Liver (tissue), 8 donors: ENCODE measurements at regions not wholly inside any gene's neighbourhood (a gene's known extent, or its start where the extent isn't known, plus 50 kb on each side); places are given as distances from the start of the nearest gene placed in this dataset.
"Not testable (repeated sequence)": the region's sequence is repeated elsewhere in the genome, so short reads cannot be mapped to it uniquely, and the experiment has no call there.

Source experiments
- DNase-seq: peaks from one replicate; pipeline ENCODE4 v3.0.0-alpha.2; 2017; ENCODE audit warnings: low spot score
- H3K27ac ChIP-seq, 2 donors: one replicate each; pipeline ENCODE4 v1.7.0; 2013; ENCODE audit warnings: inconsistent platforms in 2 of 2, low read length in 2 of 2, control low read depth in 1 of 2, low read depth in 1 of 2, mild to moderate bottlenecking in 1 of 2
- H3K27me3 ChIP-seq, 4 donors: one replicate each; pipeline versions ENCODE4 v1.6.1 to v1.7.0; 2013; ENCODE audit warnings: low read length in 3 of 4, inconsistent platforms in 1 of 4, mild to moderate bottlenecking in 1 of 4, moderate library complexity in 1 of 4; ENCODE audit not compliant: control insufficient read depth in 4 of 4, insufficient read depth in 4 of 4
- H3K36me3 ChIP-seq, 4 donors: one replicate each; pipeline versions ENCODE4 v1.6.1 to v1.7.0; 2013; ENCODE audit warnings: low read length in 3 of 4, mild to moderate bottlenecking in 3 of 4, low read depth in 1 of 4, moderate library complexity in 1 of 4; ENCODE audit not compliant: control insufficient read depth in 4 of 4, insufficient read depth in 3 of 4
- H3K4me1 ChIP-seq, 4 donors: one replicate each; pipeline versions ENCODE4 v1.6.1 to v1.7.0; 2013; ENCODE audit warnings: low read length in 3 of 4, mild to moderate bottlenecking in 3 of 4, moderate library complexity in 1 of 4; ENCODE audit not compliant: control insufficient read depth in 4 of 4, insufficient read depth in 4 of 4
- H3K4me3 ChIP-seq, 3 donors: one replicate each; pipeline versions ENCODE4 v1.6.1 to v1.7.0; 2013; ENCODE audit warnings: low read length in 3 of 3, control low read depth in 1 of 3, low read depth in 1 of 3, mild to moderate bottlenecking in 1 of 3
- H3K9ac ChIP-seq, 2 donors: one replicate each; pipeline ENCODE4 v1.7.0; 2013; ENCODE audit warnings: low read length in 2 of 2, mild to moderate bottlenecking in 2 of 2, moderate library complexity in 2 of 2, control low read depth in 1 of 2, low read depth in 1 of 2
- H3K9me3 ChIP-seq, 4 donors: one replicate each; pipeline versions ENCODE4 v1.6.1 to v1.7.0; 2013; ENCODE audit warnings: low read length in 3 of 4; ENCODE audit not compliant: control insufficient read depth in 4 of 4
- EGR1 ChIP-seq, 2 donors: IDR thresholded peaks; 2 replicates each; pipeline ENCODE4 v1.6.1; 2016 to 2018; ENCODE audit warnings: antibody characterized with exemption in 2 of 2, low read depth in 2 of 2
- FOXA1 ChIP-seq: IDR thresholded peaks from 2 replicates; pipeline ENCODE4 v1.6.1; 2016; ENCODE audit warnings: antibody characterized with exemption
- FOXA2 ChIP-seq: IDR thresholded peaks from 2 replicates; pipeline ENCODE4 v1.6.1; 2016; ENCODE audit warnings: antibody characterized with exemption
- HNF4A ChIP-seq, 2 donors: conservative IDR thresholded peaks; 2 replicates each; pipeline ENCODE4 v1.6.1; 2016; ENCODE audit warnings: antibody characterized with exemption in 2 of 2, mild to moderate bottlenecking in 2 of 2
- HNF4G ChIP-seq: IDR thresholded peaks from 2 replicates; pipeline ENCODE4 v1.6.1; 2016; ENCODE audit warnings: antibody characterized with exemption
- JUND ChIP-seq, 2 donors: IDR thresholded peaks; 2 replicates each; pipeline ENCODE4 v1.6.1; 2016; ENCODE audit warnings: antibody characterized with exemption in 2 of 2
- NR2F2 ChIP-seq: IDR thresholded peaks from 2 replicates; pipeline ENCODE4 v1.6.1; 2016; ENCODE audit warnings: antibody characterized with exemption
- RAD21 ChIP-seq, 2 donors: IDR thresholded peaks; 2 replicates each; pipeline ENCODE4 v1.6.1; 2016; ENCODE audit warnings: antibody characterized with exemption in 2 of 2, mild to moderate bottlenecking in 2 of 2
- RXRA ChIP-seq, 2 donors: IDR thresholded peaks; 2 replicates each; pipeline ENCODE4 v1.6.1; 2017 to 2018; ENCODE audit warnings: antibody characterized with exemption in 2 of 2, mild to moderate bottlenecking in 1 of 2
- SP1 ChIP-seq: IDR thresholded peaks from 2 replicates; pipeline ENCODE4 v1.6.1; 2018; ENCODE audit warnings: antibody characterized with exemption, mild to moderate bottlenecking
- TAF1 ChIP-seq: conservative IDR thresholded peaks from 2 replicates; pipeline ENCODE4 v1.6.1; 2016; ENCODE audit warnings: antibody characterized with exemption, mild to moderate bottlenecking
- YY1 ChIP-seq: IDR thresholded peaks from 2 replicates; pipeline ENCODE4 v1.6.1; 2016; ENCODE audit warnings: antibody characterized with exemption, mild to moderate bottlenecking
- WGBS: extraction: QIAGEN DNeasy Blood & Tissue Kit; methylation state at CpG from one replicate; pipeline ENCODE4 v1.1.7; 2013; 5-methylcytosine and 5-hydroxymethylcytosine counted together
- TF ChIP-seq, protein P1 (sequence below): IDR thresholded peaks from 2 replicates; pipeline ENCODE4 v1.6.1; 2016; ENCODE audit warnings: antibody characterized with exemption, mild to moderate bottlenecking
- TF ChIP-seq, protein P2 (sequence below): IDR thresholded peaks from 2 replicates; pipeline ENCODE4 v1.6.1; 2016; ENCODE audit warnings: antibody characterized with exemption
- TF ChIP-seq, protein P3 (sequence below): IDR thresholded peaks from 2 replicates; pipeline ENCODE4 v1.6.1; 2016; ENCODE audit warnings: antibody characterized with exemption
- TF ChIP-seq, protein P4 (sequence below): fragments of 150-350 bp; IDR thresholded peaks from 2 replicates; pipeline ENCODE4 v1.5.1; 2017; ENCODE audit warnings: improper control_type of control experiment, low read depth, low read length; ENCODE audit not compliant: missing input control
- TF ChIP-seq, protein P5 (sequence below): IDR thresholded peaks from 2 replicates; pipeline ENCODE4 v1.6.1; 2016; ENCODE audit warnings: antibody characterized with exemption
- donor health status: healthy.
- donor health status: healthy.
- donor health status: healthy.
- donor health status: healthy.
- donor health status: healthy.

DNA sequence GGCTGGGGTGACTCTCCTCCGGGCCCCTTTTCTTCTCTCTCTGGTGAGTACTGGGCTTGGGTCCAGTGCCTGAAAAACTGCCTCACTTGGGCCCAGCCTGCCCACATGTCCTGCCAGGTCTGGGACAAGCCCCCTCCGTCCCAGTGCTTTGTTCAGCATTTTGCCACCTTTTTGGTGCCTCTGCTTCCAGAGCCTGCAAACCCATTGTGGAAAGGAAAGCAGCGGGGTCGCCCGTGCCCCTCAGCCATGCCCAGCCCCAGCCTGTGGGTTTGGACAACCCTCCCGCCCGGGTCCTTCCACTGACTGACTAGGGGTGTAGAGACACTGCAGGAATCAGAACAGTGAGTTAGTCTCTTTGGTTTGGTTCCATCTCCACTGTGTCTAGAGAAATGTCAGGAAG, 140.7 kb upstream of the ALKAL2 start:
- TF ChIP-seq YY1 (no peak), NR2F2 (no peak), RAD21 (IDR thresholded peaks at IDR 0.05) (no peak), JUND (IDR thresholded peaks at IDR 0.05) (no peak), TAF1 (no peak), RXRA (IDR thresholded peaks at IDR 0.05) (no peak), FOXA2 (no peak), HNF4G (no peak), HNF4A (conservative IDR thresholded peaks at IDR 0.05) (no peak), EGR1 (IDR thresholded peaks at IDR 0.05; ENCODE audit: low read depth in 2 of 2) (no peak), FOXA1 (no peak), SP1 (no peak)
- TF ChIP-seq, protein P1, sequence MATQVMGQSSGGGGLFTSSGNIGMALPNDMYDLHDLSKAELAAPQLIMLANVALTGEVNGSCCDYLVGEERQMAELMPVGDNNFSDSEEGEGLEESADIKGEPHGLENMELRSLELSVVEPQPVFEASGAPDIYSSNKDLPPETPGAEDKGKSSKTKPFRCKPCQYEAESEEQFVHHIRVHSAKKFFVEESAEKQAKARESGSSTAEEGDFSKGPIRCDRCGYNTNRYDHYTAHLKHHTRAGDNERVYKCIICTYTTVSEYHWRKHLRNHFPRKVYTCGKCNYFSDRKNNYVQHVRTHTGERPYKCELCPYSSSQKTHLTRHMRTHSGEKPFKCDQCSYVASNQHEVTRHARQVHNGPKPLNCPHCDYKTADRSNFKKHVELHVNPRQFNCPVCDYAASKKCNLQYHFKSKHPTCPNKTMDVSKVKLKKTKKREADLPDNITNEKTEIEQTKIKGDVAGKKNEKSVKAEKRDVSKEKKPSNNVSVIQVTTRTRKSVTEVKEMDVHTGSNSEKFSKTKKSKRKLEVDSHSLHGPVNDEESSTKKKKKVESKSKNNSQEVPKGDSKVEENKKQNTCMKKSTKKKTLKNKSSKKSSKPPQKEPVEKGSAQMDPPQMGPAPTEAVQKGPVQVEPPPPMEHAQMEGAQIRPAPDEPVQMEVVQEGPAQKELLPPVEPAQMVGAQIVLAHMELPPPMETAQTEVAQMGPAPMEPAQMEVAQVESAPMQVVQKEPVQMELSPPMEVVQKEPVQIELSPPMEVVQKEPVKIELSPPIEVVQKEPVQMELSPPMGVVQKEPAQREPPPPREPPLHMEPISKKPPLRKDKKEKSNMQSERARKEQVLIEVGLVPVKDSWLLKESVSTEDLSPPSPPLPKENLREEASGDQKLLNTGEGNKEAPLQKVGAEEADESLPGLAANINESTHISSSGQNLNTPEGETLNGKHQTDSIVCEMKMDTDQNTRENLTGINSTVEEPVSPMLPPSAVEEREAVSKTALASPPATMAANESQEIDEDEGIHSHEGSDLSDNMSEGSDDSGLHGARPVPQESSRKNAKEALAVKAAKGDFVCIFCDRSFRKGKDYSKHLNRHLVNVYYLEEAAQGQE = no peak
- TF ChIP-seq, protein P2, sequence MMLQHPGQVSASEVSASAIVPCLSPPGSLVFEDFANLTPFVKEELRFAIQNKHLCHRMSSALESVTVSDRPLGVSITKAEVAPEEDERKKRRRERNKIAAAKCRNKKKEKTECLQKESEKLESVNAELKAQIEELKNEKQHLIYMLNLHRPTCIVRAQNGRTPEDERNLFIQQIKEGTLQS = no peak
- TF ChIP-seq, protein P3, sequence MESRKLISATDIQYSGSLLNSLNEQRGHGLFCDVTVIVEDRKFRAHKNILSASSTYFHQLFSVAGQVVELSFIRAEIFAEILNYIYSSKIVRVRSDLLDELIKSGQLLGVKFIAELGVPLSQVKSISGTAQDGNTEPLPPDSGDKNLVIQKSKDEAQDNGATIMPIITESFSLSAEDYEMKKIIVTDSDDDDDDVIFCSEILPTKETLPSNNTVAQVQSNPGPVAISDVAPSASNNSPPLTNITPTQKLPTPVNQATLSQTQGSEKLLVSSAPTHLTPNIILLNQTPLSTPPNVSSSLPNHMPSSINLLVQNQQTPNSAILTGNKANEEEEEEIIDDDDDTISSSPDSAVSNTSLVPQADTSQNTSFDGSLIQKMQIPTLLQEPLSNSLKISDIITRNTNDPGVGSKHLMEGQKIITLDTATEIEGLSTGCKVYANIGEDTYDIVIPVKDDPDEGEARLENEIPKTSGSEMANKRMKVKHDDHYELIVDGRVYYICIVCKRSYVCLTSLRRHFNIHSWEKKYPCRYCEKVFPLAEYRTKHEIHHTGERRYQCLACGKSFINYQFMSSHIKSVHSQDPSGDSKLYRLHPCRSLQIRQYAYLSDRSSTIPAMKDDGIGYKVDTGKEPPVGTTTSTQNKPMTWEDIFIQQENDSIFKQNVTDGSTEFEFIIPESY = no peak
- TF ChIP-seq, protein P4, sequence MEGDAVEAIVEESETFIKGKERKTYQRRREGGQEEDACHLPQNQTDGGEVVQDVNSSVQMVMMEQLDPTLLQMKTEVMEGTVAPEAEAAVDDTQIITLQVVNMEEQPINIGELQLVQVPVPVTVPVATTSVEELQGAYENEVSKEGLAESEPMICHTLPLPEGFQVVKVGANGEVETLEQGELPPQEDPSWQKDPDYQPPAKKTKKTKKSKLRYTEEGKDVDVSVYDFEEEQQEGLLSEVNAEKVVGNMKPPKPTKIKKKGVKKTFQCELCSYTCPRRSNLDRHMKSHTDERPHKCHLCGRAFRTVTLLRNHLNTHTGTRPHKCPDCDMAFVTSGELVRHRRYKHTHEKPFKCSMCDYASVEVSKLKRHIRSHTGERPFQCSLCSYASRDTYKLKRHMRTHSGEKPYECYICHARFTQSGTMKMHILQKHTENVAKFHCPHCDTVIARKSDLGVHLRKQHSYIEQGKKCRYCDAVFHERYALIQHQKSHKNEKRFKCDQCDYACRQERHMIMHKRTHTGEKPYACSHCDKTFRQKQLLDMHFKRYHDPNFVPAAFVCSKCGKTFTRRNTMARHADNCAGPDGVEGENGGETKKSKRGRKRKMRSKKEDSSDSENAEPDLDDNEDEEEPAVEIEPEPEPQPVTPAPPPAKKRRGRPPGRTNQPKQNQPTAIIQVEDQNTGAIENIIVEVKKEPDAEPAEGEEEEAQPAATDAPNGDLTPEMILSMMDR = no peak
- TF ChIP-seq, protein P5, sequence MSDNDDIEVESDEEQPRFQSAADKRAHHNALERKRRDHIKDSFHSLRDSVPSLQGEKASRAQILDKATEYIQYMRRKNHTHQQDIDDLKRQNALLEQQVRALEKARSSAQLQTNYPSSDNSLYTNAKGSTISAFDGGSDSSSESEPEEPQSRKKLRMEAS = no peak
- Histone ChIP-seq H3K4me3 (no peak overlapping the region), H3K4me1 (no peaks in the 10 kb centered on the region), H3K27me3 (peaks cover 0 to 5% (median 0%) of the 10 kb centered on the region in 4 donors), H3K36me3 (no peaks in the 10 kb centered on the region), H3K27ac (no peak overlapping the region), H3K9me3 (no peaks in the 10 kb centered on the region), H3K9ac (no peak overlapping the region)
- WGBS = 79% methylated on average over 7 of the region's 7 CpGs
- DNase-seq = no peak

DNA sequence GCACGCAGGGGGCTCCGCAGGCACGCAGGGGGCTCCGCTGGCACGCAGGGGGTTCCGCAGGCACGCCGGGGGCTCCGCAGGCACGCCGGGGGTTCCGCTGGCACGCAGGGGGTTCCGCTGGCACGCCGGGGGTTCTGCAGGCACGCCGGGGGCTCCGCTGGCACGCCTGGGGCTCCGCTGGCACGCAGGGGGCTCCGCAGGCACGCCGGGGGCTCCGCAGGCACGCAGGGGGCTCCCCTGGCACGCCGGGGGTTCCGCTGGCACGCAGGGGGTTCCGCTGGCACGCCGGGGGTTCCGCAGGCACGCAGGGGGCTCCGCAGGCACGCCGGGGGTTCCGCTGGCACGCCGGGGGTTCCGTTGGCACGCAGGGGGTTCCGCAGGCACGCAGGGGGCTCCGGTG, 138.8 kb upstream of the ALKAL2 start:
- DNase-seq, H3K9me3 ChIP-seq, H3K9ac ChIP-seq, H3K27me3 ChIP-seq, H3K36me3 ChIP-seq, H3K4me1 ChIP-seq, H3K4me3 ChIP-seq, H3K27ac ChIP-seq: not testable (repeated sequence)
- 95% methylated on average over 47 of the region's 47 CpGs for WGBS
